ENCODE measurements at regions not wholly inside any gene's neighbourhood (a gene's known extent, or its start where the extent isn't known, plus 50 kb on each side); places are given as distances from the start of the nearest gene placed in this dataset.

DNA sequence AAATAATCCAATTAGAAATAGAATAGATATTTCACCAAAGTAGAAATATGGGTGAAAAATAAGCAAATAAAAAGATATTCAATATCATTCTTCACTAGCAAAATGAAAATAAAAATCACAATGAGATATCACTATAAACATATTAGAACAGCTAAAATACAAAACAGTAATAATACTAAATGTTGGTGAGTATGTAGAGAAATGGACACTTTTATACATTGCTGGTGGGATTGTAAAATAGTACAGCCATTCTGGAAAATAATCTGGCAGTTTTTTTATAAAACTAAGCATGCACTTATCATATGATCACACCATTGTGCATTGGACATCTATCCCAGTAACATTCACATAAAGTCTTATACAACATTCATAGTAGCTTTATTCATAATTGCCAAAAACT lies 320.2 kb upstream of the OR4E1 start:
- no peak for DNase-seq (ENCODE audit: low read depth in 1 of 2, low spot score in 1 of 2)
- H3K27ac ChIP-seq = no peak overlapping the region
- no peaks in the 10 kb centered on the region for H3K9me3 ChIP-seq (ENCODE audit: low read depth)
- no peak overlapping the region for H3K4me3 ChIP-seq
- H3K27me3 ChIP-seq = no peaks in the 10 kb centered on the region
- H3K4me1 ChIP-seq (ENCODE audit: low read depth) = peaks cover 19% of the 10 kb centered on the region
- no peaks in the 10 kb centered on the region for H3K36me3 ChIP-seq
- TF ChIP-seq, protein P1, sequence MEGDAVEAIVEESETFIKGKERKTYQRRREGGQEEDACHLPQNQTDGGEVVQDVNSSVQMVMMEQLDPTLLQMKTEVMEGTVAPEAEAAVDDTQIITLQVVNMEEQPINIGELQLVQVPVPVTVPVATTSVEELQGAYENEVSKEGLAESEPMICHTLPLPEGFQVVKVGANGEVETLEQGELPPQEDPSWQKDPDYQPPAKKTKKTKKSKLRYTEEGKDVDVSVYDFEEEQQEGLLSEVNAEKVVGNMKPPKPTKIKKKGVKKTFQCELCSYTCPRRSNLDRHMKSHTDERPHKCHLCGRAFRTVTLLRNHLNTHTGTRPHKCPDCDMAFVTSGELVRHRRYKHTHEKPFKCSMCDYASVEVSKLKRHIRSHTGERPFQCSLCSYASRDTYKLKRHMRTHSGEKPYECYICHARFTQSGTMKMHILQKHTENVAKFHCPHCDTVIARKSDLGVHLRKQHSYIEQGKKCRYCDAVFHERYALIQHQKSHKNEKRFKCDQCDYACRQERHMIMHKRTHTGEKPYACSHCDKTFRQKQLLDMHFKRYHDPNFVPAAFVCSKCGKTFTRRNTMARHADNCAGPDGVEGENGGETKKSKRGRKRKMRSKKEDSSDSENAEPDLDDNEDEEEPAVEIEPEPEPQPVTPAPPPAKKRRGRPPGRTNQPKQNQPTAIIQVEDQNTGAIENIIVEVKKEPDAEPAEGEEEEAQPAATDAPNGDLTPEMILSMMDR (IDR thresholded peaks at IDR 0.05; ENCODE audit: low read depth, low read length) = no peak

GRCh38 chr14:21993070-21993469 lies 319.5 kb upstream of the OR4E1 start:
- no peak overlapping the region for H3K27ac ChIP-seq
- no peaks in the 10 kb centered on the region for H3K9me3 ChIP-seq (ENCODE audit: low read depth)
- no peak for DNase-seq (ENCODE audit: low read depth in 1 of 2, low spot score in 1 of 2)
- TF ChIP-seq, protein P1 (IDR thresholded peaks at IDR 0.05; ENCODE audit: low read depth, low read length) = no peak
- peaks cover 19% of the 10 kb centered on the region for H3K4me1 ChIP-seq (ENCODE audit: low read depth)
- H3K36me3 ChIP-seq = no peaks in the 10 kb centered on the region
- no peak overlapping the region for H3K4me3 ChIP-seq
- H3K27me3 ChIP-seq = no peaks in the 10 kb centered on the region

DNA sequence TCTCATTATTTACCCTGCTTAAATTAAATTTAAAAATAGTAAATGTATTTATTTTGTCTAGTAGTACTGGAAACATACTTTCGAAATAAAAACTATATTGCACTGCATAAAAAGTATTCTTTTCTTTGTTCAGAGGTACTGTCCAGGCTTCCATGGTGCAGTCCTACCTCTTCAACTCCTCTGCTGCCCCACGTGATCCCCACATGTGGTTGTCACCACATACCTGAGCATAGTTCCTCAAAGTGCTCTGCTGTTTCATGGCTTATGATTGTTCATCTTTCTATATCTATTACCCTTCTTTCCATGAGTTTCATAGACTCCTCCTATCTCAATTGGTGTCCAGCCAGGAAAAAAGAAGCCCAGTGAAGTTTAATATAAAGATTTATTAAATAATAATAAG lies 317.5 kb upstream of the OR4E1 start:
- TF ChIP-seq, protein P1 (IDR thresholded peaks at IDR 0.05; ENCODE audit: low read depth, low read length) = no peak
- Histone ChIP-seq H3K36me3 (no peaks in the 10 kb centered on the region), H3K9me3 (ENCODE audit: low read depth) (no peaks in the 10 kb centered on the region), H3K4me1 (ENCODE audit: low read depth) (peaks cover 19% of the 10 kb centered on the region), H3K27me3 (no peaks in the 10 kb centered on the region), H3K4me3 (no peak overlapping the region), H3K27ac (no peak overlapping the region)
- DNase-seq (ENCODE audit: low read depth in 1 of 2, low spot score in 1 of 2) = no peak

DNA sequence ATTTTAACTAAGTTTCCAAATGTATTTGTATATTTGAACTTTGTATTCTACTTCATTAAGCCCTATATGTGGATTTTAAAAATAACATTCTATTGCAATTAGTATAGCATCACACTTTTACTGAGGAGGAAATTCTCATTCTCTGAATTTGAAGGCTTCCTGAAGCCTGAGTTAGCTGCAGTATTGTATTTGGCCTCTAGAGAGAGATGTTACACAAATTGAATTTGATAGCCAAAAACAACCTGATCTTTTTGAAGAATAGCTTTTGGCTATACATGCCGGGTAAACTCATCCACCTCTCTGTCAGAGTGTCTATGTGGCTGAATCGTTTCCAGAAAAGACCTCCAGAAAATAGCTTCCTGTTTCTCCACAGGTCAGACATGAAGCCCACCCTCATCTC lies 316.5 kb upstream of the OR4E1 start:
- H3K36me3 ChIP-seq = no peaks in the 10 kb centered on the region
- H3K27ac ChIP-seq = no peak overlapping the region
- no peaks in the 10 kb centered on the region for H3K27me3 ChIP-seq
- peak; percentile 7 to 28 for DNase-seq (ENCODE audit: low read depth in 1 of 2, low spot score in 1 of 2)
- H3K4me1 ChIP-seq (ENCODE audit: low read depth) = peaks cover 19% of the 10 kb centered on the region
- TF ChIP-seq, protein P1 (IDR thresholded peaks at IDR 0.05; ENCODE audit: low read depth, low read length) = peak; percentile 49
- no peaks in the 10 kb centered on the region for H3K9me3 ChIP-seq (ENCODE audit: low read depth)
- H3K4me3 ChIP-seq = no peak overlapping the region

DNA sequence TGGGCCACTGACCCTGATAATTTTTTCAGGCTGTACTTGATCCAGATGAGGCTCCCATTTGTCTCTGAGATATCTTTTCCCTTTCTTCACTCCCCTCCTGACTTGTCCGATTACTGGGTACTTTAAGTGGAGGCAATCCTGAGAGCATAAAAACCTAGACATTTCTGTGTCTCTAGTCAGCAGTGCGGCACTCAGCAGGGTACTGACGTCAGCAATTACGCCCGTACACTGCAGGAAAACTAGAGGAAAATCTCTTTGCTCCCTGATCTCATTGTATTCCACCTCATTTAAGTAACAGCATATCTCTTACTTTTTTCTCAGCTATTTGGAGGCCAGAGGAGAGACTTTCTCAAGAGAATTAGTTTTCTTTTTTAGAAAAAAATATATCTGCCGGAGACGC lies 315.5 kb upstream of the OR4E1 start:
- H3K4me3 ChIP-seq = no peak overlapping the region
- DNase-seq (ENCODE audit: low read depth in 1 of 2, low spot score in 1 of 2) = no peak
- peaks cover 19% of the 10 kb centered on the region for H3K4me1 ChIP-seq (ENCODE audit: low read depth)
- H3K27me3 ChIP-seq = no peaks in the 10 kb centered on the region
- no peaks in the 10 kb centered on the region for H3K36me3 ChIP-seq
- TF ChIP-seq, protein P1 (IDR thresholded peaks at IDR 0.05; ENCODE audit: low read depth, low read length) = no peak
- H3K27ac ChIP-seq = no peak overlapping the region
- no peaks in the 10 kb centered on the region for H3K9me3 ChIP-seq (ENCODE audit: low read depth)

- Histone ChIP-seq H3K9me3 (ENCODE audit: low read depth) (no peaks in the 10 kb centered on the region), H3K4me1 (ENCODE audit: low read depth) (peaks cover 19% of the 10 kb centered on the region), H3K27ac (no peak overlapping the region), H3K27me3 (no peaks in the 10 kb centered on the region), H3K4me3 (no peak overlapping the region), H3K36me3 (no peaks in the 10 kb centered on the region)
- no peak for DNase-seq (ENCODE audit: low read depth in 1 of 2, low spot score in 1 of 2)
- TF ChIP-seq, protein P1 (IDR thresholded peaks at IDR 0.05; ENCODE audit: low read depth, low read length) = no peak
Measured at GRCh38 chr14:21988413-21988812, 314.8 kb upstream of the OR4E1 start.
